ENCODE measurements at regions not wholly inside any gene's neighbourhood (a gene's known extent, or its start where the extent isn't known, plus 50 kb on each side); places are given as distances from the start of the nearest gene placed in this dataset.

- ATAC-seq (no peak), FAIRE-seq (no peak), DNase-seq (no peak)
- TF ChIP-seq CTCF (IDR thresholded peaks at IDR 0.05): no peak
- no peak overlapping the region for H3K27ac ChIP-seq
- WGBS, 2 donors: 64 to 78% methylated on average over 2 of the region's 2 CpGs
- no peaks in the 10 kb centered on the region for H3K27me3 ChIP-seq
- no peaks in the 10 kb centered on the region for H3K36me3 ChIP-seq
- no peaks in the 10 kb centered on the region for H3K4me1 ChIP-seq
- no peak overlapping the region for H3K4me3 ChIP-seq
- H3K9me3 ChIP-seq: no peaks in the 10 kb centered on the region
- intact Hi-C loops (cut with DNase I): no loop called here
Measured at GRCh38 chr2:221016551-221016950, 555.6 kb downstream of the EPHA4 start.

GRCh38 chr2:221018262-221018661 is 553.8 kb downstream of the EPHA4 start:
- intact Hi-C loops (cut with DNase I): no loop called here
- Histone ChIP-seq H3K4me1 (no peaks in the 10 kb centered on the region), H3K36me3 (no peaks in the 10 kb centered on the region), H3K4me3 (no peak overlapping the region), H3K27ac (no peak overlapping the region), H3K27me3 (no peaks in the 10 kb centered on the region), H3K9me3 (no peaks in the 10 kb centered on the region)
- DNase-seq: no peak
- no peak for ATAC-seq
- 27 to 35% methylated on average over 1 of the region's 1 CpG for WGBS, 2 donors
- TF ChIP-seq CTCF (IDR thresholded peaks at IDR 0.05): no peak
- no peak for FAIRE-seq

- Histone ChIP-seq H3K27me3 (no peaks in the 10 kb centered on the region), H3K4me3 (no peak overlapping the region), H3K9me3 (no peaks in the 10 kb centered on the region), H3K36me3 (no peaks in the 10 kb centered on the region), H3K4me1 (no peaks in the 10 kb centered on the region), H3K27ac (no peak overlapping the region)
- no peak for ATAC-seq
- 56 to 67% methylated on average over 5 of the region's 5 CpGs for WGBS, 2 donors
- intact Hi-C loops (cut with DNase I): no loop called here
- TF ChIP-seq CTCF (IDR thresholded peaks at IDR 0.05): no peak
- no peak for FAIRE-seq
- DNase-seq: no peak
Measured at GRCh38 chr2:221019668-221020067, 552.4 kb downstream of the EPHA4 start.

GRCh38 chr2:221022554-221022953 is 549.5 kb downstream of the EPHA4 start:
- intact Hi-C loops (cut with DNase I): no loop called here
- Histone ChIP-seq H3K27me3 (no peaks in the 10 kb centered on the region), H3K36me3 (no peaks in the 10 kb centered on the region), H3K4me3 (no peak overlapping the region), H3K9me3 (no peaks in the 10 kb centered on the region), H3K4me1 (no peaks in the 10 kb centered on the region), H3K27ac (no peak overlapping the region)
- ATAC-seq (no peak), DNase-seq (no peak), FAIRE-seq (no peak)
- WGBS, 2 donors: 38 to 51% methylated on average over 2 of the region's 2 CpGs
- TF ChIP-seq CTCF (IDR thresholded peaks at IDR 0.05): no peak

GRCh38 chr2:221025398-221025797 is 546.7 kb downstream of the EPHA4 start:
- ATAC-seq: no peak
- no peaks in the 10 kb centered on the region for H3K4me1 ChIP-seq
- no peak overlapping the region for H3K4me3 ChIP-seq
- no peak for TF ChIP-seq CTCF (IDR thresholded peaks at IDR 0.05)
- FAIRE-seq: no peak
- no peak for DNase-seq
- H3K9me3 ChIP-seq: no peaks in the 10 kb centered on the region
- no peaks in the 10 kb centered on the region for H3K36me3 ChIP-seq
- WGBS, 2 donors: 53 to 80% methylated on average over 1 of the region's 1 CpG
- intact Hi-C loops (cut with DNase I): no loop called here
- H3K27ac ChIP-seq: no peak overlapping the region
- no peaks in the 10 kb centered on the region for H3K27me3 ChIP-seq

All from pancreas (tissue), 10 donors.